GM23338 (cell line): ENCODE measurements at regions not wholly inside any gene's neighbourhood (a gene's known extent, or its start where the extent isn't known, plus 50 kb on each side); places are given as distances from the start of the nearest gene placed in this dataset.

Experiments
- ATAC-seq: fragments of 200-7000 bp; cut with Tn5 transposase; 3 replicates; pipeline ENCODE4 v1.9.1; 2020
- DNase-seq: peaks from one replicate; pipeline ENCODE4 v3.0.0-alpha.2; 2015; ENCODE audit warnings: low spot score
- H2AFZ ChIP-seq: fragments of 200-600 bp; sonication (generic); 2 replicates; pipeline ENCODE4 v1.8.0; 2016; ENCODE audit warnings: antibody characterized with exemption, mild to moderate bottlenecking, moderate library complexity
- H3F3A ChIP-seq: fragments of 200-600 bp; sonication (generic); replicated peaks from 2 replicates; pipeline ENCODE4 v1.8.0; 2017; ENCODE audit warnings: antibody characterized with exemption, mixed run types, low read depth
- H3K27ac ChIP-seq: fragments of 200-600 bp; sonication (generic); 2 replicates; pipeline ENCODE4 v1.6.1; 2016; ENCODE audit warnings: low read depth
- H3K27me3 ChIP-seq: fragments of 200-600 bp; sonication (generic); 2 replicates; pipeline ENCODE4 v1.8.0; 2016; ENCODE audit warnings: mild to moderate bottlenecking, mixed run types, moderate library complexity; ENCODE audit not compliant: insufficient read depth
- H3K36me3 ChIP-seq: fragments of 200-600 bp; sonication (generic); 2 replicates; pipeline ENCODE4 v1.8.0; 2016; ENCODE audit warnings: mild to moderate bottlenecking; ENCODE audit not compliant: insufficient read depth
- H3K4me1 ChIP-seq: fragments of 200-600 bp; sonication (generic); 2 replicates; pipeline ENCODE4 v1.8.0; 2016; ENCODE audit warnings: mild to moderate bottlenecking, moderate library complexity; ENCODE audit not compliant: insufficient read depth
- H3K4me2 ChIP-seq: fragments of 200-600 bp; sonication (generic); 2 replicates; pipeline ENCODE4 v1.7.1; 2017; ENCODE audit warnings: mixed run types
- H3K4me3 ChIP-seq: fragments of 200-600 bp; sonication (generic); 2 replicates; pipeline ENCODE4 v1.6.1; 2016; ENCODE audit warnings: mixed run types
- H3K79me2 ChIP-seq: fragments of 200-600 bp; sonication (generic); replicated peaks from 2 replicates; pipeline ENCODE4 v1.8.0; 2017; ENCODE audit warnings: mild to moderate bottlenecking; ENCODE audit not compliant: insufficient read depth
- H3K9me2 ChIP-seq: fragments of 200-600 bp; sonication (generic); 2 replicates; pipeline ENCODE4 v1.8.0; 2017; ENCODE audit not compliant: insufficient read depth
- H4K20me1 ChIP-seq: fragments of 200-600 bp; sonication (generic); replicated peaks from 2 replicates; pipeline ENCODE4 v1.8.0; 2017; ENCODE audit warnings: mild to moderate bottlenecking; ENCODE audit not compliant: insufficient read depth
- H3K27ac Mint-ChIP-seq: 2 replicates; pipeline ENCODE4 v1.8.0; 2020; ENCODE audit warnings: inconsistent platforms, mild to moderate bottlenecking, moderate library complexity, mixed read lengths
- H3K27me3 Mint-ChIP-seq: 3 replicates; pipeline ENCODE4 v1.8.0; 2022; ENCODE audit warnings: low read depth, mild to moderate bottlenecking, moderate library complexity, mixed read lengths, inconsistent platforms; ENCODE audit not compliant: insufficient read depth, poor library complexity
- H3K36me3 Mint-ChIP-seq: 3 replicates; pipeline ENCODE4 v1.8.0; 2021; ENCODE audit warnings: low read depth, mild to moderate bottlenecking, inconsistent platforms, moderate library complexity, mixed read lengths
- H3K4me1 Mint-ChIP-seq: 3 replicates; pipeline ENCODE4 v1.8.0; 2020; ENCODE audit warnings: mild to moderate bottlenecking, inconsistent platforms, mixed read lengths
- H3K4me3 Mint-ChIP-seq: 3 replicates; pipeline ENCODE4 v1.8.0; 2021; ENCODE audit warnings: moderate library complexity, mild to moderate bottlenecking, inconsistent platforms, mixed read lengths
- H3K9me3 Mint-ChIP-seq: 3 replicates; pipeline ENCODE4 v1.8.0; 2020; ENCODE audit warnings: moderate library complexity, mild to moderate bottlenecking, inconsistent platforms, mixed read lengths
- CTCF ChIP-seq, 2 experiments: fragments of 200-600 bp in 1 of 2; sonication (generic) in 1 of 2; conservative IDR thresholded peaks; 2 replicates each; pipeline versions ENCODE4 v1.5.1 to v1.6.1; 2016 to 2017; ENCODE audit warnings: antibody characterized with exemption in 2 of 2, low read depth in 2 of 2, mild to moderate bottlenecking in 2 of 2, moderate library complexity in 1 of 2
- EZH2 ChIP-seq: fragments of 200-600 bp; sonication (generic); IDR thresholded peaks from one replicate; pipeline ENCODE4 v1.8.0; 2017; ENCODE audit warnings: antibody characterized with exemption, mild to moderate bottlenecking, low read depth; ENCODE audit not compliant: unreplicated experiment
- EZH2phosphoT487 ChIP-seq: fragments of 200-600 bp; sonication (generic); IDR thresholded peaks from one replicate; pipeline ENCODE4 v1.8.1; 2018; ENCODE audit warnings: antibody characterized with exemption; ENCODE audit not compliant: unreplicated experiment
- JUNB ChIP-seq: IDR thresholded peaks from one replicate; pipeline ENCODE4 v1.6.1; 2016; ENCODE audit warnings: antibody characterized with exemption; ENCODE audit not compliant: unreplicated experiment
- NANOG ChIP-seq: IDR thresholded peaks from 2 replicates; pipeline ENCODE4 v1.6.1; 2016; ENCODE audit warnings: antibody characterized with exemption, borderline replicate concordance
- ZNF114 ChIP-seq: fragments of 250-450 bp; sonication (Bioruptor Pico); IDR thresholded peaks from 2 replicates; pipeline ENCODE4 v1.5.0; 2020; ENCODE audit warnings: mild to moderate bottlenecking, moderate library complexity
- ZNF331 ChIP-seq: fragments of 250-450 bp; sonication (Bioruptor Pico); IDR thresholded peaks from 2 replicates; pipeline ENCODE4 v1.5.0; 2020; ENCODE audit warnings: low read depth, mild to moderate bottlenecking, moderate library complexity
- ZNF462 ChIP-seq: fragments of 250-450 bp; sonication (Bioruptor Pico); IDR thresholded peaks from 2 replicates; pipeline ENCODE4 v1.5.0; 2020; ENCODE audit warnings: mild to moderate bottlenecking, moderate library complexity

GRCh38 chr2:136356125-136357006, 238.4 kb upstream of the CXCR4 start:
- Mint-ChIP-seq H3K9me3 (no peaks in the 10 kb centered on the region), H3K27me3 (no peaks in the 10 kb centered on the region), H3K4me3 (no peak overlapping the region), H3K36me3 (no peaks in the 10 kb centered on the region), H3K4me1 (peaks cover 6% of the 10 kb centered on the region; the same call in 2 of the 3 replicates), H3K27ac (no peak overlapping the region)
- Histone ChIP-seq H4K20me1 (no peaks in the 10 kb centered on the region), H3K4me1 (no peaks in the 10 kb centered on the region), H3K27ac (no peak overlapping the region), H3K27me3 (no peaks in the 10 kb centered on the region), H3F3A (no peaks in the 10 kb centered on the region), H3K79me2 (no peaks in the 10 kb centered on the region), H3K4me3 (no peak overlapping the region), H3K36me3 (no peaks in the 10 kb centered on the region), H3K4me2 (no peak overlapping the region), H2AFZ (no peak overlapping the region), H3K9me2 (no peaks in the 10 kb centered on the region; the same call in 1 of the 2 replicates)
- ATAC-seq (no peak), DNase-seq (no peak)
- no peak for TF ChIP-seq NANOG
- TF ChIP-seq ZNF114, result no peak
- TF ChIP-seq ZNF462, result no peak
- no peak for TF ChIP-seq CTCF (conservative IDR thresholded peaks at IDR 0.05; ENCODE audit: low read depth in 2 of 2)
- no peak for TF ChIP-seq JUNB
- no peak for TF ChIP-seq EZH2
- no peak for TF ChIP-seq EZH2phosphoT487
- no peak for TF ChIP-seq ZNF331 (CRISPR knock-in tag)
